WI38 (cell line): ENCODE measurements at regions not wholly inside any gene's neighbourhood (a gene's known extent, or its start where the extent isn't known, plus 50 kb on each side); places are given as distances from the start of the nearest gene placed in this dataset.

ENCODE experiments used
- H3K4me3 ChIP-seq: 2 replicates; pipeline ENCODE4 v1.5.1; 2011; ENCODE audit warnings: low read depth, mild to moderate bottlenecking, control low read depth, low read length
- CTCF ChIP-seq: IDR thresholded peaks from 2 replicates; pipeline ENCODE4 v1.5.1; 2012; ENCODE audit warnings: low read depth, mild to moderate bottlenecking, control low read depth, low read length

GRCh38 chr20:11521476-11522365 is 396.0 kb upstream of the BTBD3 start:
- TF ChIP-seq CTCF: no peak
- H3K4me3 ChIP-seq: no peak overlapping the region

DNA sequence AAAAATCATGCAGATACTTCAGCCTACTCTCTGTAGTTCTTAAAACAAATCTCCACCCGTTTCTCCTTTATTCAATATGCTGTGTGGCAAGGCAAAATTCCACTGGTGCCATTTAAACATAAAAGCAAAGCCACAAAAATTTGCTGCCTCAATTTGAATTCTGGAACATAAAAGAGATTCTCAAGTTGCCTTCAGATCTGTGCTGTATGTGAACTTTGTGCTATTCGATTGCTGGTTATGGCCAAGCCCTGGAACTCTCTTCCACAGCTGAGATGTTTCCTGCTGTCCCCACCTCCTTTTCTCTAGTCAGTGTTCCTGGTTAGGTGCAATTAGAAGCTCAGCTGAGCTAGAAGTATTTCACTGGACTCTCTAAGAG is 395.3 kb upstream of the BTBD3 start:
- no peak overlapping the region for H3K4me3 ChIP-seq
- no peak for TF ChIP-seq CTCF

- no peak for TF ChIP-seq CTCF
- H3K4me3 ChIP-seq: no peak overlapping the region
Observed at GRCh38 chr20:11529047-11529446, 388.6 kb upstream of the BTBD3 start.

DNA sequence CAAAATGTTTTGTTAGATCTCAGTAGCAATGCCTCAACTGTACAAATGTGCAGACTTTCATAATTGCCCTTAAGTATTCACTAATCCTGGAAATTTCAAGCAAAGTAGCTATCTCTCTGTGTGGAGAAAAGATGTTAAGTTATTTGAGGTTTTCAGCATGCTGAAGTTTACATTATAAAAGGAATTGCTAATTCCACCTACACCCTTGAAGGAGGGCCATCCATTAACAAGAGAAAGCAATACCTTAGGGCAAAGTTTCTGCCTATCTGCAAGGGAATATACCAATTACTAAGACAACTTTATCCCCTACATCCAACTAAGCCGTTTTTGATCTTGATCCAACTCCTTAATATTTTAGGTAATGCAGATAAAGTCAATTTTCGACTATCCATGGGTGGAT is 380.7 kb upstream of the BTBD3 start:
- H3K4me3 ChIP-seq: no peak overlapping the region

GRCh38 chr20:11539450-11539849 is 378.2 kb upstream of the BTBD3 start:
- TF ChIP-seq CTCF: no peak
- no peak overlapping the region for H3K4me3 ChIP-seq

More for the DNA sequence above, 380.7 kb upstream of the BTBD3 start:
- TF ChIP-seq CTCF: no peak

DNA sequence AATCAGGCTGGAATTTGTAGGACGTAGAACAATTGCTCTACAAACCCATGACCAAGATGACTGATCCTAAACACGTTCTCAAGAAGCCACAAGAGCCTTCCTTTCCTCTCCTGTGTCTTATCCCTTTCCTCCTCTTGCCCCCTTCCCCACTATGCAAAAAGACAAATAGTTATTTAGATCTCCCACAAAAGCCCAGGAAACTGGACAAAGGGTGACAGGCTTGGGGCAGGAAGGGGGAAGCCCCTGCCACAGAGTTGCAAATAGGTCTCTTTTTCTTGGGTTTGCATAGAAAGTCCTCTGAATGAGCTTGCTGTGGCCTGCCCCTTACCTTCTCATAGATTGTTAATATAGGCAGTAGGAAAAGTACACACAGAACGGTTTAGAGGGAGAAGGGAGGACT is 377.1 kb upstream of the BTBD3 start:
- no peak for TF ChIP-seq CTCF
- H3K4me3 ChIP-seq: no peak overlapping the region

DNA sequence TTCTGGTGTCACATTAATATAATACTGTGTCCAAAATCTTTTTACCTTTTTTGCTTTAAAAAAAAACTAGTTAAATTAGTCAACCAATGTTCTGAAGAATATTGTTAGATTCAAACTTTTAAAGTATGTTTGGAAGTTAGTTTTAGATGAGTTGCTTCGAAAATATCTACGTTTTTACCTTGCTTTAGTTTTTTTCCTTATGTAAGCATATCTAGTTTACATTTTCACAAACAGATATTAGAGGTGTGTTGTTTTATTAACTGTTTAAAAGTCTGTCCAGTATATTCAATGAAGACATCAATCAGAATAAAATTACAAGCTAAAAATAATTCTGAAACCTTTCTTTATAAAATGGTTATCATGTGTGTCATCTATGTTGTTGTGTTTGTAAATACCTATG is 375.0 kb upstream of the BTBD3 start:
- H3K4me3 ChIP-seq: no peak overlapping the region
- no peak for TF ChIP-seq CTCF
